Esophagus muscularis mucosa (tissue), 4 donors: ENCODE measurements at regions not wholly inside any gene's neighbourhood (a gene's known extent, or its start where the extent isn't known, plus 50 kb on each side); places are given as distances from the start of the nearest gene placed in this dataset.

Source experiments
- DNase-seq: peaks from one replicate; pipeline ENCODE4 v3.0.0-alpha.2; 2017; ENCODE audit errors: extremely low spot score
- H3K27ac ChIP-seq, 4 donors: fragments of 200-600 bp; sonication (generic); replicated peaks in 1 of 4; 1 replicate in 3 of 4; 2 replicates in 1 of 4; pipeline ENCODE4 v1.5.1; 2016 to 2019; ENCODE audit warnings: mild to moderate bottlenecking in 1 of 4
- H3K27me3 ChIP-seq, 4 donors: fragments of 200-600 bp; sonication (generic); one replicate each; pipeline versions ENCODE4 v1.5.1 to v1.6.0; 2016 to 2019
- H3K36me3 ChIP-seq, 4 donors: fragments of 200-600 bp; sonication (generic); one replicate each; pipeline ENCODE4 v1.5.1; 2016 to 2019
- H3K4me1 ChIP-seq, 4 donors: fragments of 200-600 bp; sonication (generic); one replicate each; pipeline ENCODE4 v1.5.1; 2016 to 2019
- H3K4me3 ChIP-seq, 4 donors: fragments of 200-600 bp; sonication (generic); 1 replicate in 2 of 4; 2 replicates in 2 of 4; pipeline ENCODE4 v1.5.1; 2016 to 2019; ENCODE audit warnings: mild to moderate bottlenecking in 4 of 4, moderate library complexity in 1 of 4
- H3K9me3 ChIP-seq, 4 donors: fragments of 200-600 bp; sonication (generic); 1 replicate in 3 of 4; 2 replicates in 1 of 4; pipeline ENCODE4 v1.5.1; 2016 to 2019
- EP300 ChIP-seq: sonication (generic); formaldehyde crosslinking; IDR thresholded peaks from one replicate; pipeline ENCODE4 v1.6.1; 2017; ENCODE audit warnings: antibody characterized with exemption
- POLR2A ChIP-seq: fragments of 450-650 bp; IDR thresholded peaks from one replicate; pipeline ENCODE4 v1.6.1; 2017; ENCODE audit warnings: antibody characterized with exemption, moderate library complexity, mild to moderate bottlenecking, low read depth
- POLR2AphosphoS5 ChIP-seq, 2 donors: sonication (generic); formaldehyde crosslinking; IDR thresholded peaks; one replicate each; pipeline ENCODE4 v1.6.1; 2017; ENCODE audit warnings: antibody characterized with exemption in 2 of 2
- WGBS: methylation state at CpG from one replicate; pipeline ENCODE4 v1.1.5; 2018; 5-methylcytosine and 5-hydroxymethylcytosine counted together
- intact Hi-C: fragments of 100-400 bp; cut with DNase I; formaldehyde crosslinking; loops from one replicate; pipeline ENCODE4 v1.15.1; 2023
- TF ChIP-seq, protein P1 (sequence below), 3 experiments: fragments of 200-600 bp in 2 of 3; fragments of 450-650 bp in 1 of 3; sonication (generic) in 2 of 3; IDR thresholded peaks; one replicate each; pipeline ENCODE4 v1.5.1; 2017 to 2019; ENCODE audit warnings: antibody characterized with exemption in 3 of 3, mild to moderate bottlenecking in 2 of 3, moderate library complexity in 1 of 3

DNA sequence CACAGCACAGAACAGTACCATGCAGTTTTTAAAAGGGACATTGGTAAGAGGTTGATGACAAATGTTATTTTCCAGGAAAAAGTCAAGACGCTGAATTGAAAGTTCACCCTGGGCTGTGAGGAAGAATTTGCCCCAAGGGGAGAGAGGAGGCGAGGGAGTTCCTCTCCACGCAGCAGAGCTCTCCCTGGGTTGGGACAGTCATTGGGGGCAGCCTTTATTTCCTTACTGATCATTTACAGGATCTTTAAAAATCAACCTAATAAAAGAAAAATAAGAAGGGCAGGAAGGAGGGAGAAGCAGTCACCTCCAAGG is 49.9 kb upstream of the WNT7B start:
- Histone ChIP-seq H3K36me3 (no peaks in the 10 kb centered on the region), H3K9me3 (no peaks in the 10 kb centered on the region), H3K4me3 (peak overlapping the region; percentile 56 to 70 (median 59)), H3K27me3 (no peaks in the 10 kb centered on the region), H3K4me1 (peaks cover 13 to 38% (median 31%) of the 10 kb centered on the region in 4 donors), H3K27ac (peak overlapping the region; percentile 75 to 81 (median 76))
- WGBS: 54% methylated on average over 3 of the region's 3 CpGs
- intact Hi-C loops: no loop called here
- no peak for DNase-seq
- TF ChIP-seq EP300 (no peak), POLR2AphosphoS5 (IDR thresholded peaks at IDR 0.05) (no peak), POLR2A (no peak)
- TF ChIP-seq, protein P1, sequence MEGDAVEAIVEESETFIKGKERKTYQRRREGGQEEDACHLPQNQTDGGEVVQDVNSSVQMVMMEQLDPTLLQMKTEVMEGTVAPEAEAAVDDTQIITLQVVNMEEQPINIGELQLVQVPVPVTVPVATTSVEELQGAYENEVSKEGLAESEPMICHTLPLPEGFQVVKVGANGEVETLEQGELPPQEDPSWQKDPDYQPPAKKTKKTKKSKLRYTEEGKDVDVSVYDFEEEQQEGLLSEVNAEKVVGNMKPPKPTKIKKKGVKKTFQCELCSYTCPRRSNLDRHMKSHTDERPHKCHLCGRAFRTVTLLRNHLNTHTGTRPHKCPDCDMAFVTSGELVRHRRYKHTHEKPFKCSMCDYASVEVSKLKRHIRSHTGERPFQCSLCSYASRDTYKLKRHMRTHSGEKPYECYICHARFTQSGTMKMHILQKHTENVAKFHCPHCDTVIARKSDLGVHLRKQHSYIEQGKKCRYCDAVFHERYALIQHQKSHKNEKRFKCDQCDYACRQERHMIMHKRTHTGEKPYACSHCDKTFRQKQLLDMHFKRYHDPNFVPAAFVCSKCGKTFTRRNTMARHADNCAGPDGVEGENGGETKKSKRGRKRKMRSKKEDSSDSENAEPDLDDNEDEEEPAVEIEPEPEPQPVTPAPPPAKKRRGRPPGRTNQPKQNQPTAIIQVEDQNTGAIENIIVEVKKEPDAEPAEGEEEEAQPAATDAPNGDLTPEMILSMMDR (IDR thresholded peaks at IDR 0.05): no peak

DNA sequence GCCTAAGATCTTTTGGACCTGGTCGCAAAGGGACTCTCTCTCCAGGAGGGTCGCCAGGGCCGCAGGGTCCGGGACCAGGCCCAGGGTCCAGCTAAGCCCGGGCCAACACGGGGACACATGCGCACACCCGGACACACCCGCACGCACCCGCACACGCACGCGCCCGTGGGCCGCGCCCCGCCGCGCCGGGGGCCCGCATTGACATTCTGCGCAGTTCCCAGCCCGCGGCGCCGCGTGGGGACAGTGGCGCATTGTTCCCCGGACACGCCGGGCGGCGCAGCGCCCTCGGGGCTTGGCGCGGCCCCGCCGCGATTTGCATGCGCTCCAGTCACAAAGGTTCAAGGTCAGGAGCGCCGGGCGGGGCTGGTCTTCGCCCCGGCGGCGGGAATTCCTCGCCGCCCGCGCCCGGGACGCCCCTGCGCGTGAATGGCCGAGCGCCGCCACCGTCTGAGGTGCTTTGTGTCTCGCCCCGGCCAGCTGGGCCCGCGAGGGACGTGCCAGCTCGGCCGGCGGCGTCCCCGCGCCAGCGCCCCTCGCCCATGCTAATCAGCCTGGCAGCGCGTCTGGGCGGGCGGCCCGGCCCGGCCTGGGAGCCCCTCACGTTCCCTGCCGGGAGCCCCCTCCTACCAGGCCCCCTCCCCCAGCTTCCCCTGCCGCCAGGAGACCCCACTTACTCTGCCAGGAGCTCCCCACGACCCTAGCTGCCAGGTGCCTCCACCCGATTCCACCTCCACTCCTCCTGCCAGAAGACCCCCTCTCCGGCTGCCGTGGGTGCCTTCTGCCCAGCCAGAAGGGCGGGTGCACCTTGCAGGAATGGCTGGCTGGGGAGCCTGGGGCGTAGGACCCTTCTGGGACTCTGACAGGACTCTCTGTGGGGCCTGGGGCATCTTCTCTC is 50.5 kb upstream of the WNT7B start:
- TF ChIP-seq POLR2AphosphoS5 (IDR thresholded peaks at IDR 0.05) (peak; percentile 45 to 58), POLR2A (no peak), EP300 (no peak)
- TF ChIP-seq, protein P1 (IDR thresholded peaks at IDR 0.05): peak; percentile 31 to 38 (median 33)
- H3K4me1 ChIP-seq: peaks cover 13 to 38% (median 31%) of the 10 kb centered on the region in 4 donors
- peak overlapping the region; percentile 56 to 70 (median 59) for H3K4me3 ChIP-seq
- H3K9me3 ChIP-seq: no peaks in the 10 kb centered on the region
- peak overlapping the region; percentile 75 to 81 (median 76) for H3K27ac ChIP-seq
- H3K36me3 ChIP-seq: no peaks in the 10 kb centered on the region
- DNase-seq: no peak
- WGBS: 49% methylated on average over 13 of the region's 89 CpGs
- H3K27me3 ChIP-seq: no peaks in the 10 kb centered on the region
- intact Hi-C loops: no loop called here

DNA sequence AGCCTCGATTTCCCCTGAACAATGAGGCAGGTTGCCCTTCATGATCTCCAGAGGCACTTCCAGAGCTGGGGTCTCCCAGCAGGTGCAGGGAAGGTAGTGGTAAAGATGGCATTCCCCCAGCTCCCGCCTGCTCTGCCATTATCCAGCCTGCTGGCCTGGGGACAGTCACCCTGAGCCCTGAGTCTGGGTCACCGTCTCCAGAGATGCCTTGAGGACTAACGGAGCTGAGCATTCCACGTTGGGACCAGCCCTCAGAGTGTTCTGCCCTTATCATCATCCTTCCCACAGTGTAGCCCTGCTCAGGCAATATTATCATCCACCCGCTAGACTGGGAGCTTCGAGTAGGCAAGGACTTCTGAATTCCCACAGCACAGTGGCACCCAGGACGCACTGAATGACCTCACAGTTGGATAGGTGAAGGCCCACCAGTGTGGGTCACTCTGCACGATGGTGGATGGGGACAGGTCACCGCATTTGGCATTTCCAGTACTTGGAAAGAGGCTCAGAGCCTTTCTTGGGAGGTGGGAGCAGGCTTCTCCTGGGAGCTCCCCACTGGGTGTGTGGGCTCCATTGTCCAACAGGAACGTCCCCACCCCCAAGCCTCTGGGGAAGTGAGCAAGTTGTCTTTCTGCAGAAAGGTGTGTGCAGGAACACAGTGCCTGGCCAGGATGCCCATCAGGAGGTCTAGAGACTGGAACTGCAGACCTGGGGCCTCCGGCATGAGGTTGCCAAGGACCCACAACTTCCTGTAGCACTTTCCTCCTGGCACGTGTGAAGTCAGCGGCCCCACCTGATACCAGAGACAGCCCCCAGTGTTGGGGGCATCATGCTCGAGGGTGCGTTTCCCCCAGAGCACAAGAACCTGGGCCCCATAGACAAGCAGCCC is 51.4 kb upstream of the WNT7B start:
- 90% methylated on average over 10 of the region's 16 CpGs for WGBS
- DNase-seq: no peak
- peaks cover 13 to 34% (median 29%) of the 10 kb centered on the region in 4 donors for H3K4me1 ChIP-seq
- intact Hi-C loops: no loop called here
- H3K27me3 ChIP-seq: no peaks in the 10 kb centered on the region
- H3K27ac ChIP-seq: peak overlapping the region; percentile 75 to 81 (median 76)
- H3K36me3 ChIP-seq: no peaks in the 10 kb centered on the region
- no peaks in the 10 kb centered on the region for H3K9me3 ChIP-seq
- TF ChIP-seq, protein P1 (IDR thresholded peaks at IDR 0.05): no peak
- TF ChIP-seq POLR2AphosphoS5 (IDR thresholded peaks at IDR 0.05) (no peak), EP300 (no peak), POLR2A (no peak)
- peak overlapping the region in 2 of 4 donors; percentile 56 to 61 for H3K4me3 ChIP-seq

DNA sequence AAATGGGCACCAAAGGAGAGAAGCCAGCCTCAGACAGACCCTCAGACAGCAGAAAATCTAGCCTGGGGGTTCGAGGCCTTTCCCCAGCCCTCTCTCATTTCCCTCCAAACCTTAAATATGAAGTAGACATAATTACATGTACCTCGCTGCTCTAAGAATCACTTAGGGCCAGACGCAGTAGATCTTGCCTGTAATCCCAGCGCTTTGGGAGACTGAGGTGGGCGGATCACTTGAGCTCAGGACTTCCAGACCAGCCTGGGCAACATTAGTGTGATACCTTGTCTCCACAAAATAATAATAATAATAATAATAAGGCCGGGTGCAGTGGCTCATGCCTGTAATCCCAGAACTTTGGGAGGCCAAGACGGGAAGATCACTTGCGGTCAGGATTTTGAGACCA is 52.1 kb upstream of the WNT7B start:
- Histone ChIP-seq H3K27me3 (no peaks in the 10 kb centered on the region), H3K36me3 (no peaks in the 10 kb centered on the region), H3K27ac (no peak overlapping the region), H3K4me1 (peaks cover 13 to 27% (median 22%) of the 10 kb centered on the region in 4 donors), H3K9me3 (no peaks in the 10 kb centered on the region), H3K4me3 (no peak overlapping the region)
- TF ChIP-seq, protein P1 (IDR thresholded peaks at IDR 0.05): no peak
- TF ChIP-seq POLR2AphosphoS5 (IDR thresholded peaks at IDR 0.05): no peak
- TF ChIP-seq EP300: no peak
- TF ChIP-seq POLR2A: no peak
- no peak for DNase-seq
- intact Hi-C loops: no loop called here
- 92% methylated on average over 8 of the region's 8 CpGs for WGBS
